ENCODE measurements at regions not wholly inside any gene's neighbourhood (a gene's known extent, or its start where the extent isn't known, plus 50 kb on each side); places are given as distances from the start of the nearest gene placed in this dataset.

GRCh38 chr20:57800791-57801430 lies 91.1 kb upstream of the PMEPA1 start:
- no peak overlapping the region for H3K27ac ChIP-seq
- TF ChIP-seq ZFX (IDR thresholded peaks at IDR 0.05; ENCODE audit: borderline replicate concordance) (no peak), CTCF (IDR thresholded peaks at IDR 0.05) (no peak)

- TF ChIP-seq ZFX (IDR thresholded peaks at IDR 0.05; ENCODE audit: borderline replicate concordance) (no peak), CTCF (IDR thresholded peaks at IDR 0.05) (no peak)
- H3K27ac ChIP-seq, result no peak overlapping the region
Observed at GRCh38 chr20:57797401-57797800, 87.6 kb upstream of the PMEPA1 start.

GRCh38 chr20:57795977-57796560 lies 86.3 kb upstream of the PMEPA1 start:
- no peak overlapping the region for H3K27ac ChIP-seq
- TF ChIP-seq ZFX (IDR thresholded peaks at IDR 0.05; ENCODE audit: borderline replicate concordance) (no peak), CTCF (IDR thresholded peaks at IDR 0.05) (no peak)

- no peak for TF ChIP-seq ZFX (IDR thresholded peaks at IDR 0.05; ENCODE audit: borderline replicate concordance)
- TF ChIP-seq CTCF (IDR thresholded peaks at IDR 0.05), result no peak
- H3K27ac ChIP-seq, result no peak overlapping the region
Observed at GRCh38 chr20:57795342-57795697, 85.5 kb upstream of the PMEPA1 start.

GRCh38 chr20:57794600-57795341 lies 85.0 kb upstream of the PMEPA1 start:
- no peak overlapping the region for H3K27ac ChIP-seq
- no peak for TF ChIP-seq CTCF (IDR thresholded peaks at IDR 0.05)
- TF ChIP-seq ZFX (IDR thresholded peaks at IDR 0.05; ENCODE audit: borderline replicate concordance), result no peak

GRCh38 chr20:57794036-57794435 lies 84.2 kb upstream of the PMEPA1 start:
- H3K27ac ChIP-seq, result no peak overlapping the region
- TF ChIP-seq CTCF (IDR thresholded peaks at IDR 0.05), result no peak
- TF ChIP-seq ZFX (IDR thresholded peaks at IDR 0.05; ENCODE audit: borderline replicate concordance), result no peak

GRCh38 chr20:57793421-57793820 lies 83.6 kb upstream of the PMEPA1 start:
- no peak for TF ChIP-seq CTCF (IDR thresholded peaks at IDR 0.05)
- H3K27ac ChIP-seq, result no peak overlapping the region

Data from 22Rv1 (cell line).